Mononuclear cell (primary cell): ENCODE measurements at regions not wholly inside any gene's neighbourhood (a gene's known extent, or its start where the extent isn't known, plus 50 kb on each side); places are given as distances from the start of the nearest gene placed in this dataset.
"Not testable (repeated sequence)": the region's sequence is repeated elsewhere in the genome, so short reads cannot be mapped to it uniquely, and the experiment has no call there.

Source experiments
- H3K27me3 ChIP-seq: 2 replicates; pipeline ENCODE4 v1.6.0; 2011; ENCODE audit warnings: low read length, control low read depth; ENCODE audit not compliant: insufficient read depth
- H3K4me1 ChIP-seq: 2 replicates; pipeline ENCODE4 v1.5.1; 2011; ENCODE audit warnings: mild to moderate bottlenecking, low read length, control low read depth; ENCODE audit not compliant: insufficient read depth
- H3K4me3 ChIP-seq: 2 replicates; pipeline ENCODE4 v1.5.1; 2011; ENCODE audit warnings: mild to moderate bottlenecking, low read length, moderate library complexity
- H3K9me3 ChIP-seq: 2 replicates; pipeline ENCODE4 v1.5.1; 2011; ENCODE audit warnings: low read depth, mild to moderate bottlenecking, control low read depth, low read length

GRCh38 chr12:91695964-91696363 is 449.7 kb downstream of the BTG1 start:
- H3K9me3 ChIP-seq: no peaks in the 10 kb centered on the region
- H3K4me1 ChIP-seq: no peaks in the 10 kb centered on the region
- no peaks in the 10 kb centered on the region for H3K27me3 ChIP-seq

GRCh38 chr12:91695406-91695805 is 450.2 kb downstream of the BTG1 start:
- H3K9me3 ChIP-seq, H3K4me3 ChIP-seq, H3K27me3 ChIP-seq, H3K4me1 ChIP-seq: not testable (repeated sequence)

More at GRCh38 chr12:91695964-91696363, 449.7 kb downstream of the BTG1 start:
- no peak overlapping the region for H3K4me3 ChIP-seq

- Histone ChIP-seq H3K27me3 (no peaks in the 10 kb centered on the region), H3K4me3 (no peak overlapping the region), H3K4me1 (no peaks in the 10 kb centered on the region)
Observed at GRCh38 chr12:91690531-91690930, 455.1 kb downstream of the BTG1 start.

GRCh38 chr12:91687052-91688017 is 458.3 kb downstream of the BTG1 start:
- Histone ChIP-seq H3K4me1 (no peaks in the 10 kb centered on the region), H3K27me3 (no peaks in the 10 kb centered on the region), H3K4me3 (no peak overlapping the region), H3K9me3 (no peaks in the 10 kb centered on the region)

More at GRCh38 chr12:91690531-91690930, 455.1 kb downstream of the BTG1 start:
- H3K9me3 ChIP-seq: no peaks in the 10 kb centered on the region

GRCh38 chr12:91685917-91686316 is 459.7 kb downstream of the BTG1 start:
- Histone ChIP-seq H3K27me3 (no peaks in the 10 kb centered on the region), H3K9me3 (no peaks in the 10 kb centered on the region), H3K4me1 (no peaks in the 10 kb centered on the region), H3K4me3 (no peak overlapping the region)

- no peaks in the 10 kb centered on the region for H3K4me1 ChIP-seq
- no peaks in the 10 kb centered on the region for H3K27me3 ChIP-seq
- no peaks in the 10 kb centered on the region for H3K9me3 ChIP-seq
Observed at GRCh38 chr12:91681751-91682150, 463.9 kb downstream of the BTG1 start.

GRCh38 chr12:91680864-91681263 is 464.8 kb downstream of the BTG1 start:
- Histone ChIP-seq H3K9me3 (no peaks in the 10 kb centered on the region), H3K4me1 (no peaks in the 10 kb centered on the region), H3K4me3 (no peak overlapping the region), H3K27me3 (no peaks in the 10 kb centered on the region)

More at GRCh38 chr12:91681751-91682150, 463.9 kb downstream of the BTG1 start:
- no peak overlapping the region for H3K4me3 ChIP-seq

- Histone ChIP-seq H3K27me3 (no peaks in the 10 kb centered on the region), H3K9me3 (no peaks in the 10 kb centered on the region), H3K4me3 (no peak overlapping the region), H3K4me1 (no peaks in the 10 kb centered on the region)
Observed at GRCh38 chr12:91677556-91677955, 468.1 kb downstream of the BTG1 start.

GRCh38 chr12:91675401-91675800 is 470.2 kb downstream of the BTG1 start:
- Histone ChIP-seq H3K27me3 (no peaks in the 10 kb centered on the region), H3K4me3 (no peak overlapping the region), H3K9me3 (no peaks in the 10 kb centered on the region), H3K4me1 (no peaks in the 10 kb centered on the region)

GRCh38 chr12:91672130-91672529 is 473.5 kb downstream of the BTG1 start:
- H3K4me1 ChIP-seq: no peaks in the 10 kb centered on the region
- no peak overlapping the region for H3K4me3 ChIP-seq
- no peaks in the 10 kb centered on the region for H3K9me3 ChIP-seq
- H3K27me3 ChIP-seq: no peaks in the 10 kb centered on the region

- Histone ChIP-seq H3K27me3 (no peaks in the 10 kb centered on the region), H3K4me1 (no peaks in the 10 kb centered on the region), H3K9me3 (no peaks in the 10 kb centered on the region), H3K4me3 (no peak overlapping the region)
Observed at GRCh38 chr12:91667694-91668093, 478.0 kb downstream of the BTG1 start.

GRCh38 chr12:91663744-91664143 is 481.1 kb upstream of the DCN start:
- no peaks in the 10 kb centered on the region for H3K9me3 ChIP-seq
- H3K27me3 ChIP-seq: no peaks in the 10 kb centered on the region
- H3K4me1 ChIP-seq: no peaks in the 10 kb centered on the region
- H3K4me3 ChIP-seq: no peak overlapping the region

GRCh38 chr12:91663310-91663709 is 480.7 kb upstream of the DCN start:
- H3K4me1 ChIP-seq: no peaks in the 10 kb centered on the region
- no peak overlapping the region for H3K4me3 ChIP-seq
- H3K27me3 ChIP-seq: no peaks in the 10 kb centered on the region
- H3K9me3 ChIP-seq: no peaks in the 10 kb centered on the region

- no peaks in the 10 kb centered on the region for H3K27me3 ChIP-seq
- H3K9me3 ChIP-seq: no peaks in the 10 kb centered on the region
- H3K4me3 ChIP-seq: no peak overlapping the region
- no peaks in the 10 kb centered on the region for H3K4me1 ChIP-seq
Observed at GRCh38 chr12:91662021-91662420, 479.4 kb upstream of the DCN start.

- H3K27me3 ChIP-seq: no peaks in the 10 kb centered on the region
- no peak overlapping the region for H3K4me3 ChIP-seq
- H3K4me1 ChIP-seq: no peaks in the 10 kb centered on the region
- no peaks in the 10 kb centered on the region for H3K9me3 ChIP-seq
Observed at GRCh38 chr12:91657032-91657431, 474.4 kb upstream of the DCN start.

- H3K9me3 ChIP-seq: no peaks in the 10 kb centered on the region
- no peaks in the 10 kb centered on the region for H3K27me3 ChIP-seq
- H3K4me1 ChIP-seq: no peaks in the 10 kb centered on the region
- H3K4me3 ChIP-seq: no peak overlapping the region
Observed at GRCh38 chr12:91655966-91656365, 473.3 kb upstream of the DCN start.
